Mesendoderm (in vitro differentiated cells): ENCODE measurements at regions not wholly inside any gene's neighbourhood (a gene's known extent, or its start where the extent isn't known, plus 50 kb on each side); places are given as distances from the start of the nearest gene placed in this dataset.
A peak's percentile ranks its signal among the peaks of the same experiment; 100 is the strongest.

Source experiments
- DNase-seq: peaks from one replicate; pipeline ENCODE4 v3.0.0; 2013
- H2AK5ac ChIP-seq: 2 replicates; pipeline ENCODE4 v1.6.1; 2013; ENCODE audit warnings: low read length, inconsistent platforms
- H2BK120ac ChIP-seq: 2 replicates; pipeline ENCODE4 v1.6.1; 2013; ENCODE audit warnings: low read depth, mild to moderate bottlenecking, low read length, moderate library complexity, mixed read lengths
- H2BK15ac ChIP-seq: replicated peaks from 2 replicates; pipeline ENCODE4 v1.6.1; 2013; ENCODE audit warnings: low read depth, mild to moderate bottlenecking, moderate library complexity
- H2BK5ac ChIP-seq: 2 replicates; pipeline ENCODE4 v1.6.1; 2013; ENCODE audit warnings: low read length, inconsistent platforms
- H3K18ac ChIP-seq: 2 replicates; pipeline ENCODE4 v1.6.1; 2013; ENCODE audit warnings: mild to moderate bottlenecking, low read length, mixed read lengths
- H3K23ac ChIP-seq: one replicate; pipeline ENCODE4 v1.6.1; 2013; ENCODE audit warnings: low read length
- H3K27ac ChIP-seq: 2 replicates; pipeline ENCODE4 v1.5.1; 2013; ENCODE audit warnings: low read depth, mild to moderate bottlenecking, inconsistent platforms, low read length, moderate library complexity
- H3K27me3 ChIP-seq: 2 replicates; pipeline ENCODE4 v1.6.1; 2013; ENCODE audit warnings: low read length, control low read depth, mild to moderate bottlenecking, inconsistent platforms; ENCODE audit not compliant: insufficient read depth, poor library complexity
- H3K36me3 ChIP-seq: 2 replicates; pipeline ENCODE4 v1.6.1; 2013; ENCODE audit warnings: low read length, inconsistent platforms; ENCODE audit not compliant: control insufficient read depth, insufficient read depth
- H3K4ac ChIP-seq: one replicate; pipeline ENCODE4 v1.6.1; 2013; ENCODE audit warnings: low read depth, mild to moderate bottlenecking, low read length, moderate library complexity
- H3K4me1 ChIP-seq: 2 replicates; pipeline ENCODE4 v1.6.1; 2013; ENCODE audit warnings: low read depth, low read length, inconsistent platforms; ENCODE audit not compliant: control insufficient read depth
- H3K4me2 ChIP-seq: 2 replicates; pipeline ENCODE4 v1.6.1; 2013; ENCODE audit warnings: low read length
- H3K4me3 ChIP-seq: 2 replicates; pipeline ENCODE4 v1.5.1; 2013; ENCODE audit warnings: mild to moderate bottlenecking, low read length
- H3K56ac ChIP-seq: one replicate; pipeline ENCODE4 v1.6.1; 2013; ENCODE audit warnings: low read length
- H3K79me1 ChIP-seq: 2 replicates; pipeline ENCODE4 v1.6.1; 2013; ENCODE audit warnings: low read length, inconsistent platforms
- H3K79me2 ChIP-seq: 2 replicates; pipeline ENCODE4 v1.6.1; 2013; ENCODE audit warnings: mild to moderate bottlenecking, low read length; ENCODE audit not compliant: control insufficient read depth, insufficient read depth
- H3K9ac ChIP-seq: 2 replicates; pipeline ENCODE4 v1.6.1; 2013; ENCODE audit warnings: low read length, inconsistent platforms
- H4K5ac ChIP-seq: one replicate; pipeline ENCODE4 v1.6.1; 2013; ENCODE audit warnings: low read length
- H4K8ac ChIP-seq: one replicate; pipeline ENCODE4 v1.6.1; 2013; ENCODE audit warnings: low read depth, mild to moderate bottlenecking, control low read depth, low read length, moderate library complexity
- WGBS: extraction: QIAGEN DNeasy Blood & Tissue Kit; methylation state at CpG from one replicate; pipeline ENCODE4 v1.1.7; 2013; ENCODE audit warnings: low lambda C conversion rate, missing lambda C conversion rate; ENCODE audit not compliant: insufficient coverage; ENCODE audit errors: extremely low coverage; 5-methylcytosine and 5-hydroxymethylcytosine counted together

DNA sequence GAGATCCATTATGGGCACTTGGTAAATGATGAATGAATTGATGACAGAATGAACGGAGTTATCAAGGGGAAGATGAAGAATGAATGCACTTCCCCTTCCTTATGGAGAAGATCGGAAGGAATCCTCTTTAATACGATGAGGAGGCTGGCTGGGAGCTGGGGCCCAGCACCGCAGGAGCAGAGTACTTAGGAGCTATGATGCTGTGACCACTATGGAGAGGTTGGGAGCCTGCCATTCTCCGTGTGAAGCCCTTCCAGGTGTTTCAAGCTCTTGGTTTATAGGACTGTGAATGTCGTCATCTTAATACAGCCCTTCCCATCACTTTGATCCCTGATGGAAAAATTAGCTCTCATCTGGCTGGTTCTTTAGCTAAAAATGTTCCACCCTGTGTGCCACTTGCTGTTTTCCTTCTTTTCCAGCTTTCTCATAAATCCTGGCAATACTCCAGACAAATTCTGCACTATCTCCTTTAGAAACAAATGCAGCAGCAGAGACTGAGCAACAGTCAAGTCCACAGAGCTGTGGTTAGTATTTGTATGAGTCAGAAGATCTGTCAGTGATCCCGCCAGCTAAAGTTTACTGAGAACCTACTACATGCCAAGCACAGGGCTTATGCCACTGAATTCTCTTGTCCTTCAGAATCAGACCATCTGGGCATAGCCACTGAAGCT, 263.1 kb upstream of the CRY1 start:
- Histone ChIP-seq H3K4me3 (no peak overlapping the region), H3K79me1 (no peaks in the 10 kb centered on the region), H3K56ac (no peak overlapping the region), H3K4me2 (no peak overlapping the region), H3K23ac (no peak overlapping the region), H3K27me3 (no peaks in the 10 kb centered on the region), H3K27ac (no peak overlapping the region), H3K4me1 (no peaks in the 10 kb centered on the region), H3K18ac (no peak overlapping the region), H3K4ac (no peak overlapping the region), H4K8ac (no peak overlapping the region), H2BK15ac (no peak overlapping the region), H3K79me2 (no peaks in the 10 kb centered on the region), H2AK5ac (no peak overlapping the region), H3K9ac (no peak overlapping the region), H2BK120ac (no peak overlapping the region), H2BK5ac (no peak overlapping the region), H3K36me3 (no peaks in the 10 kb centered on the region), H4K5ac (no peak overlapping the region)
- WGBS: no CpG with 5 or more reads among the region's 7 CpGs
- DNase-seq: no peak

GRCh38 chr12:107356937-107357295, 263.6 kb upstream of the CRY1 start:
- H2BK5ac ChIP-seq: no peak overlapping the region
- H3K27ac ChIP-seq: no peak overlapping the region
- no peak overlapping the region for H4K5ac ChIP-seq
- H3K18ac ChIP-seq: no peak overlapping the region
- H2BK120ac ChIP-seq: no peak overlapping the region
- no peaks in the 10 kb centered on the region for H3K79me1 ChIP-seq
- WGBS: no CpG with 5 or more reads among the region's 2 CpGs
- no peak overlapping the region for H2AK5ac ChIP-seq
- H3K4me3 ChIP-seq: no peak overlapping the region
- H3K23ac ChIP-seq: no peak overlapping the region
- H3K4ac ChIP-seq: no peak overlapping the region
- no peaks in the 10 kb centered on the region for H3K4me1 ChIP-seq
- no peaks in the 10 kb centered on the region for H3K36me3 ChIP-seq
- no peak overlapping the region for H4K8ac ChIP-seq
- no peak overlapping the region for H3K9ac ChIP-seq
- H3K4me2 ChIP-seq: no peak overlapping the region
- no peak for DNase-seq
- no peaks in the 10 kb centered on the region for H3K79me2 ChIP-seq
- no peaks in the 10 kb centered on the region for H3K27me3 ChIP-seq
- no peak overlapping the region for H3K56ac ChIP-seq
- H2BK15ac ChIP-seq: no peak overlapping the region

DNA sequence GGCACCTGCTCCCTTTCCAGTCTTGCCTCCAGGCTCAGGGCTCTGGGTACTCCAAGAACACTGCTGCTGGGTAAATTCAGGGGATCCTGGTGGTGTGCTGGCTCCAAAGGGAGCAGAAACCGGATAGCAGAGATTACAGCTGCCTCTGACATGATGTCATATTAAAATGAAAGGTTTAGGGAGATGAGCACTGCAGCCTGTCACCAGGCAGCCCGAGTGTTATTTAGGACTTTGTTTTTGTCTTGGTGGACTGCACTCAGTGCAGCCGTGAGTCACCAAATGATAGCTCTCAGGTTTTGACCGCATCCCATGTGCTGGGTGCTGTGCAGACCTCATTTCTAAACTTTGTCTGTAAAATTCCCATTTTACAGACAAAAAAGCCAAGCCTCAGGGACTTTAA, 266.0 kb upstream of the CRY1 start:
- Histone ChIP-seq H4K8ac (no peak overlapping the region), H4K5ac (no peak overlapping the region), H3K27me3 (no peaks in the 10 kb centered on the region), H3K27ac (no peak overlapping the region), H2BK5ac (no peak overlapping the region), H3K18ac (no peak overlapping the region), H3K36me3 (no peaks in the 10 kb centered on the region), H3K4me2 (no peak overlapping the region), H2AK5ac (no peak overlapping the region), H3K4ac (no peak overlapping the region), H2BK15ac (no peak overlapping the region), H3K23ac (no peak overlapping the region), H3K4me1 (peaks cover 2% of the 10 kb centered on the region), H3K9ac (no peak overlapping the region), H3K56ac (no peak overlapping the region), H3K4me3 (no peak overlapping the region), H2BK120ac (no peak overlapping the region), H3K79me1 (no peaks in the 10 kb centered on the region), H3K79me2 (no peaks in the 10 kb centered on the region)
- no CpG with 5 or more reads among the region's 4 CpGs for WGBS
- DNase-seq: peak; percentile 29

GRCh38 chr12:107360033-107360432, 266.7 kb upstream of the CRY1 start:
- H3K23ac ChIP-seq: no peak overlapping the region

GRCh38 chr12:107360482-107360881, 267.1 kb upstream of the CRY1 start:
- Histone ChIP-seq H3K4me2 (no peak overlapping the region), H3K79me2 (no peaks in the 10 kb centered on the region), H2BK5ac (no peak overlapping the region), H3K23ac (no peak overlapping the region), H3K27ac (no peak overlapping the region), H2BK120ac (no peak overlapping the region), H3K36me3 (no peaks in the 10 kb centered on the region), H2BK15ac (no peak overlapping the region), H2AK5ac (no peak overlapping the region), H3K27me3 (no peaks in the 10 kb centered on the region), H3K9ac (no peak overlapping the region), H3K4ac (no peak overlapping the region), H3K18ac (no peak overlapping the region), H3K4me3 (no peak overlapping the region), H3K79me1 (no peaks in the 10 kb centered on the region), H3K56ac (no peak overlapping the region), H4K8ac (no peak overlapping the region), H3K4me1 (peaks cover 4% of the 10 kb centered on the region), H4K5ac (no peak overlapping the region)
- no CpG with 5 or more reads among the region's 2 CpGs for WGBS
- DNase-seq: no peak

More at GRCh38 chr12:107360033-107360432, 266.7 kb upstream of the CRY1 start:
- Histone ChIP-seq H3K4ac (no peak overlapping the region), H3K9ac (no peak overlapping the region), H3K79me2 (no peaks in the 10 kb centered on the region), H3K4me2 (no peak overlapping the region), H3K79me1 (no peaks in the 10 kb centered on the region), H3K27ac (no peak overlapping the region), H4K8ac (no peak overlapping the region), H3K56ac (no peak overlapping the region), H3K4me1 (peaks cover 2% of the 10 kb centered on the region), H3K18ac (no peak overlapping the region), H2BK120ac (no peak overlapping the region), H2AK5ac (no peak overlapping the region), H2BK5ac (no peak overlapping the region), H2BK15ac (no peak overlapping the region), H3K4me3 (no peak overlapping the region), H4K5ac (no peak overlapping the region), H3K27me3 (no peaks in the 10 kb centered on the region), H3K36me3 (no peaks in the 10 kb centered on the region)
- DNase-seq: no peak

DNA sequence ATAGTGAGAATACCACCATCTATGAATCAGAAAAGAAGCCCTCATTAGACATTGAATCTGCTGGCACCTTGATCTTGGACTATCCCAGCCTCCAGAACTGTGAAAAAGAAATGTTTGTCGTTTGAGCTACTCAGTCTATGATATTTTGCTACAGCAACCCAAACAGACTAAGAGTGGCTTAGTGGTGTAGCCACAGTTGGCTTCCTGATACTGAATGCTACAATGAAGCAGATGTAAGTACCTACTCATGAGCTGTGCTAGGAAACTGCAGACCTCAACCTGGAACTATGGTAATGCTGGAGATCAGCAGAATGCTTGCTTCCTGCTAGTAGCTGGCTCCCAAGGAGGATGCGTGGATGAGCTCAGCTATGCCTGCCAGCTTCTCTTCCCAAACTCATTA, 268.6 kb upstream of the CRY1 start:
- no peak overlapping the region for H2BK15ac ChIP-seq
- H3K27me3 ChIP-seq: no peaks in the 10 kb centered on the region
- no peaks in the 10 kb centered on the region for H3K79me1 ChIP-seq
- peak; percentile 27 for DNase-seq
- no peak overlapping the region for H3K18ac ChIP-seq
- no peak overlapping the region for H3K23ac ChIP-seq
- H3K4me3 ChIP-seq: no peak overlapping the region
- H3K79me2 ChIP-seq: no peaks in the 10 kb centered on the region
- no peak overlapping the region for H4K5ac ChIP-seq
- H3K27ac ChIP-seq: no peak overlapping the region
- no peak overlapping the region for H2BK120ac ChIP-seq
- H3K4ac ChIP-seq: no peak overlapping the region
- H4K8ac ChIP-seq: no peak overlapping the region
- H3K36me3 ChIP-seq: no peaks in the 10 kb centered on the region
- H3K4me2 ChIP-seq: no peak overlapping the region
- H2BK5ac ChIP-seq: no peak overlapping the region
- no peak overlapping the region for H2AK5ac ChIP-seq
- no CpG with 5 or more reads among the region's 2 CpGs for WGBS
- H3K9ac ChIP-seq: no peak overlapping the region
- no peak overlapping the region for H3K56ac ChIP-seq
- H3K4me1 ChIP-seq: peaks cover 7% of the 10 kb centered on the region
